ENCODE measurements at regions not wholly inside any gene's neighbourhood (a gene's known extent, or its start where the extent isn't known, plus 50 kb on each side); places are given as distances from the start of the nearest gene placed in this dataset.

DNA sequence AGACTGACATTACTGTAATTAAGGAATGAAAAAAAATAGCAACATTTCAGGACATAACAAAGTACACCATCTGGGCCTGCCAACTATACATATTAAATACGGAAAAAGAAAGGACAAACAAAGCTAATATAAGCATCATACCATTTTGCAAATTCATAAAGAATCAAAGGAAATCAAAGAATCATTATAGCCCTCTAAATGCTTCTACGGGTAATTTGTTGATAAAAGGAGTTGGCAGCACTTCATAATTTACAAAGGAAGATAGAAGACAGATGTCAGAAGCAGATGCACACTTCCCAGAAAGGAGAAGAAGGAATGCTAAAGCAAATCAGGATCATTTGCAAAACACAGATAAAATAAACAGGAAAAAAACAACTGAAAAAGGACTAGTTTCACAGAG lies 1757.3 kb downstream of the PCDH7 start:
- intact Hi-C loops (cut with DNase I, micrococcal nuclease): no loop called here
- no peak for ATAC-seq
- DNase-seq: no peak

DNA sequence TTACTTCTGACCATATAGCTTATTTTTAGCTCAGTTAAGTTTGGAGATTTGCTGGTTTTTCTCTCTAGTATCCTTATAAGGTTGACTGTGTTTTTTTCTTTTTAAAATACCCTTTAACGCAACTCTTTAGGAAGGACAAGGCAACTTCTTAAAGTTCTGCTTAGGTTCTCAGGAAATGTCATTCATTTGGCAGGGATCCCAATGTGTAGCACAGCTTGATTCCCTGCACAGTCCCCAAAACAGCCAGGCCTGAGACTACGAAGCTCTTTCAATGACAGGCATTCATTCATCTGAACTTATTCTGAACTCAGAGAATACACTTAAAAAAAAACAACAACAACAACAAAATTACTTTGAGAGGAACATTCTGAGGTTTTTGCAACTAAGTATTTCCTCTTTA lies 1765.8 kb downstream of the PCDH7 start:
- DNase-seq: no peak
- no peak for ATAC-seq
- intact Hi-C loops (cut with DNase I, micrococcal nuclease): no loop called here

DNA sequence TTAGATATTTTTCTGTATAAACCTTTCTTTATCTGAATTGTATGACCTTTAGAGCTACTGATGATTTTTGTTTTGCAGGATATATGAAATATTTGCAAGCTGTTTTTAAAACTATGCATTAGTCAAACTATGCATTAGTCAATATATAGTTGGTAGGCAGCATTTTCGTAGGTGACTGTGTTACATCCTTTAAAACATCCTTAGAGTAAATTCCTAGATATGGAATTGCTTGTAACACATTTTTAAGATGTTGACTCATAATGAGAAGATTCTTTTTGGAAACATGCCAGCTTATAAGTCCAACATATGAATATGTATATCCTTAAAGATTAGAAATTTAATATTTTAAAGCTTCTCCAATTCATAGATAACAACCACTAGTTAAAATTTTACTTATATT lies 1768.5 kb downstream of the PCDH7 start:
- intact Hi-C loops (cut with DNase I, micrococcal nuclease): no loop called here
- no peak for ATAC-seq
- no peak for DNase-seq

DNA sequence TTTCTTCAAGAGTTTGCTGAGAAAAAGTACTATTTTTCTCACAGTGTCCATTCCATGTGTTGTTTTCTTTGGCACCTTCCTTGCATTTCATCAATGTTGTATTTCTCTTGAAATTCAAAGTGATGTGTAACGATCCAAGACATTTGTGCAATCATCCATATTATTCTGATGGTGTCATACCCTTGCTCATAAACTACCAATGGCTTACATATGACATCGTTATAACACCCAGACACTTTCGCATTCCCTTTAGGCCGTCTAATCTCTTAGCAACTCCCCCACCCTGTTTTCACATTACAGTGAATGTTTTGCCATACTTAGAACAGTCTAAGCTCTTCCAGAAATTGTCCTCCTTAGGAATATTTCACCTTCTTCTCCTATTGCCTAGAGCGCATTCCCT lies 1779.0 kb downstream of the PCDH7 start:
- ATAC-seq (no peak), DNase-seq (no peak)
- intact Hi-C loops (cut with DNase I, micrococcal nuclease): no loop called here

DNA sequence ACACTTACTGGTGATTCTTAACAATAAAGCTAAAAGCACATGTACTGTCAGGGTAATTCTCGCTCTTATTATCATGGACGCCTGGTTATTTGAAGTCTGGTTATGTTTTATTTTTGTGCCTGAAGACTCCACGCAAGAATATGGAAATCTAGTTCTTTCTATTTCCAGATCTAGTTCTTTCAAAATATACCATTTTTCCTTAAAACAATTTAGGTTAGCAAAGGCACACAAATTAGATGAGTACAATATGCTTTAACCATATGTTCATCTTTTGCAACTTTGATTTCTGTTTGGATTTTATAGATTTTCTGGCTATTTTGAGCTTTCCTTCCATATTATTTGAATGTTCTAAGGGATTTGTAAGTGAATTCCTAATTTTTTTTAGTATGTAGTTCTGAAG lies 1783.1 kb downstream of the PCDH7 start:
- intact Hi-C loops (cut with DNase I, micrococcal nuclease): no loop called here
- no peak for DNase-seq
- no peak for ATAC-seq

DNA sequence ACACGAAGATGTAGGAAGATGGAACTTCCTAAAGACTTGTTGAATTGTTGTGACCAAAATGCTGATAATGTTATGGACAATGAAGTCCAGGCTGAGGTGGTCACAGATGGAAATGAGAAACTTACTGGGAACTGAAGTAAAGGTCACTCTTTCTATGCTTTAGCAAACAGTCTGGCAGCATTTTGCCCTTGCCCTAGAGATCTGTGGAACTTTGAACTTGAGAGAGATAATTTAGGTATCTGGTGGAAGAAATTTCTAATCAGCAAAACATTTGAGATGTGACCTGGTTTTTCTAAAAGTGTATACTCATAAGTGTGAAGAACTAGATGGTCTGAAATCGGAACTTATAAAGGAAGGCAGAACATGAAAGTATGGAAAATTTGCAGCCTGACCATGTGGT lies 1785.9 kb downstream of the PCDH7 start:
- ATAC-seq: no peak
- DNase-seq: no peak
- intact Hi-C loops (cut with DNase I, micrococcal nuclease): no loop called here

DNA sequence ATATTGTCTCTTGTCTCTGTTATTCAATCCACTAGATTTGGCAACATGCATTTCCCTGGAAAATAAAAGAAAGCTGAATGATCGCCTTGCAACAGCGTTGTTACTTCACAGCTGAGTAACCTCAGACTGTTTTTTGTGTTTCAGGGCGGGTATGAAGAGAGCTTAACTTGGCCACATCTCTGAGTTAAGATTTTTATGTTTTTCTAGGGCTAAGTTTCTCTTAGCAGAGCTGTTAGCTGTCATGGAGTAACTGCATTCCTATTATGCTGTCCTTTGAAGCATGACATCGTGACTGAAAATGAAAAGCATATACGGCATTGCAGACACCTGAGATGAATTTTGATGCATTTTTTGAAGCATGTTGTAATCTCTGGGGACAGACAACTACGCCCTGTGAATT lies 1798.9 kb downstream of the PCDH7 start:
- intact Hi-C loops (cut with DNase I, micrococcal nuclease): no loop called here
- DNase-seq: no peak
- no peak for ATAC-seq

DNA sequence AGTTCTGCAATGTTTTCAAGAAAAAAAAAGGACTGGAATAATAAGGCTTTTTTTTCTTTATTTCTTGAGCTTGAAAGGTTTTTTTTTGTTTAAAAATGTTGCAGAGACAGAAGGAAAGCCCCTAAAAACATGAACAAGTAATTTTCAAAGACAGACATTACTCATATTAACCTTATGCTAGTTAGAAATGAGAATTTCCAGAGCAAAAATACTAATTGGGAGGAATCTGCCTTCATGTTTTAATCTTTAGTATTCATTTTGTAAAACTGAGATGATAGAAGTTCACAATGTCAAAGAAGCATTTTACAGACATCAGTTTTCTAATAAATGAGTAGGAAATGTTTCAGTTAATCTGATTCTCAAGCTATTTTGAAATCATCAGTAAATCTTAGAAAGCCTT lies 1805.3 kb downstream of the PCDH7 start:
- intact Hi-C loops (cut with DNase I, micrococcal nuclease): no loop called here
- no peak for DNase-seq
- ATAC-seq: no peak

DNA sequence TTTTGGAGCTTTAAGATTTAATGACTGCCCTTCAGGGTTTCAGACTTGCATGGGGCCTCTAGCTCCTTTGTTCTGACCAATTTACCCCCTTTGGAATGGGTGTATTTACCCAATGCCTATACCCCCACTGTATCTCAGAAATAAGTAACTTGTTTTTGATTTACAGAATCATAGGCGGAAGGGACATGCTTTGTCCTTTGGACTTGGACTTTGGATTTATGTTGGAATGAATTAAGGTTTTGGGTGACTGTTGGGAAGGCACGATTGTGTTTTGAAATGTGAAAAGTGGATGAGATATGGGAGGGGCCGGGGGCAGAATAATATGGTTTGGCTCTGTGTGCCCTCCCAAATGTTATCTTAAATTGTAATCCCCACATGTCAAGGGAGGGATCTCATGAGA lies 1824.7 kb downstream of the PCDH7 start:
- ATAC-seq: no peak
- intact Hi-C loops (cut with DNase I, micrococcal nuclease): no loop called here
- no peak for DNase-seq

DNA sequence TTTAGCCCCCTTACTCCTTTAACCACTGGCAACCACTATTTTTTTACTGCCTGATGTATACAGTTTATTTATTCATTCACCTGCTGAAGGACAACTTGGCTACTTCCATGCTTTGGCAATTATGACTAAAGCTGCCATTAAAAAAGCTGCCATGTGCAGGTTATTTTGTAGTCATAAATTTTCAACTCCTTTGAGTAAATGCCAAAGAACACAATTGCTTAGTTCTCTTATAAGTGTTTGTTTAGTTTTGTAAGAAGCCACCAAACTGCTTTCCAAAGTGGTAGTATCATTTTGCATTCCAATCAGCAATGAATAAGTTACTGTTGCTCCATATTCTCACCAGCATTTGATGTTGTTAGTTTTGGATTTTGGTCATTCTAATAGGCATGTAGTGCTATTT lies 1831.8 kb downstream of the PCDH7 start:
- intact Hi-C loops (cut with DNase I, micrococcal nuclease): no loop called here
- DNase-seq: no peak
- no peak for ATAC-seq

DNA sequence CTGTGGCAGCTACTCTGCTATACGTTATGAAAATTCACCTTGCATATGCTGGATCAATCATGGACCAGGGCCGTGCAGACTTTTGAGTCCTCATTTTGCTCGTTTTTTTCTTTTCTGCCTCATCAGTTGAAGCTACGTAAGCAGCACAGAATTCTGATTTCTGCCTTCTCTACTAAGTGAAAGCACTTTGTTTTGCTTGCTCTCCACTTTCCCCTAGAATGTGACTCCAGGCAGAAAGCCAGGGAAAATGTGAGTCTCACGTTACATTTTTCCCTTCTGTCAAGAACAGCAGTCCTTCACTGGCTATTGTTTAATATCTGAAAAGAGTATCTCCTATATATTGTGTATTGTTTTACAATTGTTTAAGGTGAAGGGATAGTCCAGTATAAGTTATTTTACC lies 1840.1 kb downstream of the PCDH7 start:
- DNase-seq: no peak
- intact Hi-C loops (cut with DNase I, micrococcal nuclease): no loop called here
- no peak for ATAC-seq

DNA sequence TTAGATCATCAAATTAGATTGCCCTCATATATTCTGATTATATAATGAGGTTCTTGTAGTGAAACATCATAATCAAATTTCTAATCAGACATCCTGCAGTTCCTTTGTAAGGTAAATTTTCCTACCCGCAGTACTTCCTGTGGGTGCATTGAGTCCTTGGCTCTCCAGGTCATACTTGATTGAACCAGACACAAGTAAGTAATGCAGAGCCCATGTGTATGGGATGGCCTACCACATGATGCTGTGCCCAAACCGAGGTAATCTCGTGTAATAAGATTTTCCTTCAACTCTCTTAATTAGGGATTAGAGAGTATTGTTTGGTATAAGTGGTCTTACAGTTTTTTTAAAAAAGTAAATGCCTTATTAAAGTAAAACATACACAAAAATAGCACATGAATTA lies 1841.8 kb downstream of the PCDH7 start:
- intact Hi-C loops (cut with DNase I, micrococcal nuclease): no loop called here
- no peak for ATAC-seq
- no peak for DNase-seq

DNA sequence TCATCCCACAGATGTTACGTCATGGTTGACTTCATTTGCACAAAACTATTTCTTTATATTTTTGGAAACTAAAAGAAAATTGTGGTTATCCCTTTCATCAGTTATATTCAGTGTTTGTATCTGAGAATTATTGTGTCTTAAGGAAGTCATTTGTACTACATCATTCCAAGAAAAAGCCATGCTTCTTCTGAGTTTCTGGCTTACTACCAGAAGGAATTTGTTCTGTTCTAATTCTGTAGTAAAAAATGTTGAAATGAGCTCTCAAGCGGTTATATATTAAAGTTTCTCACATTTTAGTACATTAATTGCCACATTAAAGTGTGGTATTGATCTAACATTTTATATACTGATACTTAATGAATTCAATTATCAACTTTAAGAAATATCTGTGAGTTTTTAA lies 1844.5 kb downstream of the PCDH7 start:
- DNase-seq: no peak
- intact Hi-C loops (cut with DNase I, micrococcal nuclease): no loop called here
- no peak for ATAC-seq

DNA sequence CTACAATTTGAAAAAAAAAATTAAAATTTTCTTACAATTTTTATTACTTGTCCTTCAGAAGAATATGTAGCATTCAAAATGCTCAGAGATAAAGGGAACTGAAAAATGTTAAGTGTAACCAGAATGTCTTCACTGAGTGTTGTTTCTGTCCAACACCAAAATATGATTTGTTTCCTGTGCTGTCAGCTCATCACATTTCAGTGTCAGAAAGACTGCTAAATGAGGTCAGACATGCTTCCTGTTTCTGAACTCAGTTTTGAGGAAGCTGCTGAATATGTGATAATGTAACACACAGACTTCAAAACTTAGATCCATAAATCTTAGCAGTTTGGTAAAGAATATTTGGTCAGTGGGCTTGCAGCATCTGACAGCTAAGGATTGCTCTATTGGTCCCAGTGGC lies 1849.7 kb downstream of the PCDH7 start:
- ATAC-seq (no peak), DNase-seq (no peak)
- intact Hi-C loops (cut with DNase I, micrococcal nuclease): no loop called here

DNA sequence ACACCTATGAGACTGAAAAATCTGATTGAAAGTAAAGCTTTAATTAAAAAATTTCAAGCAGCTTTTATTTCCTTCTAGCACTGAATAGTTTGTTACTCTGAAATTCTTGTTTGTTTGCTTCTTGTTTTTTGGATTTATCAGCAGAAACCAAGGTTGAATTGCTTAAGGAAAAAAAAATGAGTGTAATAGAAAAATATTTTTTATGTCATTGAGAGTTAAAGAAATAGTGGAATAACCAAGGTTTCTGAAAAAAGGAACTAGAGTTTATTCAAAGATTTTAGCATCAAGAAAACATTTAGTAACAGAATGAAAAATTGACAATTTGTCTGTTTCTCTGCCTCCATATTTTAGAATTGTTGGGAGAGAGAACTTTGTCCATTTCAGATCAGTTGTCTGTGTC lies 1852.2 kb downstream of the PCDH7 start:
- no peak for DNase-seq
- no peak for ATAC-seq
- intact Hi-C loops (cut with DNase I, micrococcal nuclease): no loop called here

DNA sequence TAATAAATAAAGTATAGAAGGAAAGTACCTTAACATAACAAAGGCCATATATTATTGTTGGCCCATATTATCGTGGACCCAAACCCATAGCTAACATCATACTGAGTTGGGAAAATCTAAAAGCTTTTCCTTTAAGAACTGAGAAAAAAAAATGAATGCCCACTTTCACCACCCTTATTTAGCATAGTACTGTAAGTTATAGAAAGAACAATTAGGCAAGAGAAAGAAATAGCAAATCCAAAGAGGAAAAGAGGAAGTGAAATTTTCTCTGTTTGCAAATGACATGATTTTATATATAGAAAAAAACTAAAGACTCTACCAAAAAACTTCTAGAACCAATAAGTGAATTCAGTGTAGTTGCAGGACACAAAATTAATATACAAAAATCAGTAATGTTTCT lies 1854.6 kb downstream of the PCDH7 start:
- no peak for ATAC-seq
- DNase-seq: no peak
- intact Hi-C loops (cut with DNase I, micrococcal nuclease): no loop called here

DNA sequence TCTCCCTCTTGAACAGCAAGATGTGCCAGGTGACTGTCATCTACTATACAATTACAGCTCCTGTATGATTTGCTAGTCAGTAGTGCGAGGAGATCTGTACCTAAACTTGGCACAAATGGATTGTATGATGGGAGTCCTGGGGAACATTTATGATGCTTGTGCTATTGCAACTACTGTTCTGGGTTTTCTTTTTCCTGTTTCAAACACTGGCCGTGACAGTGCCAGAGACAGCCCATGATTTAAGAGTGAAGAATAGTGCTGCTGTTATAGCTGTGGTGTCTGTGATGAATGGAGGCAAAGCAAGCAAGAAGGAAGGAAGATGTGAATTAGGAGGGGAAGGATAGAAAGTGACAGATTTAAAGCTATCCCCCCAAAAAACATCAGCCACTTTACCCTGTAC lies 1868.9 kb downstream of the PCDH7 start:
- intact Hi-C loops (cut with DNase I, micrococcal nuclease): no loop called here

DNA sequence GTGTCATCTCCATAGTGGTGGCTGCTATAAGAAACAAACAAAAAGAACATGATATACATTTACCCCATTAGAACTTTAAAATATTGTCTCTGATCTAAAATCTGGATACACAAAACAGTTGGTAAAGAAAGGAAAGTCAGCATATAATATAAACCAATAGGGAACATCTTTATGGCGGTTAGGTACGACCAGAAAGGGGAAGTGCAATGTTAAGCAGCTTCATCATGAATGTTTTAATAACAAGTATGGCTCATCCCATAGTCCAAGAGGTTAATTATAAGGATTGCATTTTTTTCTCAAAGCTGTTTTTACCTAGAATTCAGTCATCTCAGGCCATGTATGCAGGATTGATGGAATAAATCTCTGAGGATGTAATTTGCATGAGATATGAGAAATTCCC lies 1869.7 kb downstream of the PCDH7 start:
- intact Hi-C loops (cut with DNase I, micrococcal nuclease): no loop called here
- DNase-seq (no peak), ATAC-seq (no peak)

More for the DNA sequence above, 1868.9 kb downstream of the PCDH7 start:
- ATAC-seq (no peak), DNase-seq (no peak)

DNA sequence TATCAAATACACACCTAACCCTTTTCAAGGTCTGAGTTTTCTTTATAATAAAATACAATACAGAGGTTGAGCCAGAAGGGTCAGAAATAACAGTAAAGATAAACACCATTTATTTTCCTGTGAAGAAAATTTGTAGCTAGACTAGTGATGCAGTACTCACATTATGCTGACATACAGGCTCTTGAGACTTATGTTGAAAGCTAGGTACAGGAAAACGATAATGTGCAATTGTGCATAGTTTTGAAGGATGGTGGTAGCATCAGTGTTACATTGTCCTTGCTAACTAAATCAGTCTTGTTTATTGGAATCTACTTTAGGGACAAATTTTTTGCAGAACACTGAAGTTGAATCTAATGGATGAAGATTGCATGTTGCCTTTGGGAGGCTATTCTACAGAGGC lies 1877.2 kb downstream of the PCDH7 start:
- ATAC-seq: no peak
- intact Hi-C loops (cut with DNase I, micrococcal nuclease): no loop called here
- no peak for DNase-seq

DNA sequence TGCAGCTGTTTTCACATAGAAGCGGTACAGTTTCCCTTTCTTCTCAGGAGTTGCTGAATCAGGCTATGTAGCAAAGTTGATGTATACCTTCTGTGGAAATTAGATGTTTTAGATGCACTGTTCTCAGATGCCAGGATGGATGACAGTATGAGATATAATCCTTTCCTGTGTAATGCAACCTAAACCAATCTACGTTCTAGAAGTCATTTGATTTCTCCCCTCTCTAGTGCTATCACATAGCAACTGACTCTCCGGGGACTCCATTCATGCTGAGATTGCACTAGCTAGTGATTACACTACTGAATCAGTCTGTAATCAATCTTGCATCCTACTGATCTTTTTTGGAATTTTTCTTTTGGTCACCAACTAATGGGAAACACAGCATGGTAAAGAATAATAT lies 1881.7 kb downstream of the PCDH7 start:
- DNase-seq (no peak), ATAC-seq (no peak)
- intact Hi-C loops (cut with DNase I, micrococcal nuclease): no loop called here

DNA sequence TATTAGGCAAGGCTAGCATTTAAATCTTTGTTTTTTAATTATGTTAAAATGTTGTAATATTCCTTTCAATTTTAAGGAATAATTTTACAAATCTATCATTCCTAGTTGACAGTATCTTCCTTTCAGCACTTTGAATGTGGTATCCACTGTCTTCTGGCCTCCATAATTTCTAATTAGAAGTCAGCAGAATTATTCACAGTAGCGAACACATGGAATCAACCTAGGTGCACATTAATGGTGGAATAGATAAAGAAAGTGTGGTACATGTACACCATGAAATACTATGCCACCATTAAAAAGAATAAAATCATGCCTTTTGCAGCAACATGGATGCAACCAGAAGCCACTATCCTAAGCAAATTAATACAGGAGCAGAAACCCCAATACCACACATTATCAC lies 1887.8 kb downstream of the PCDH7 start:
- no peak for ATAC-seq
- intact Hi-C loops (cut with DNase I, micrococcal nuclease): no loop called here
- DNase-seq: no peak

DNA sequence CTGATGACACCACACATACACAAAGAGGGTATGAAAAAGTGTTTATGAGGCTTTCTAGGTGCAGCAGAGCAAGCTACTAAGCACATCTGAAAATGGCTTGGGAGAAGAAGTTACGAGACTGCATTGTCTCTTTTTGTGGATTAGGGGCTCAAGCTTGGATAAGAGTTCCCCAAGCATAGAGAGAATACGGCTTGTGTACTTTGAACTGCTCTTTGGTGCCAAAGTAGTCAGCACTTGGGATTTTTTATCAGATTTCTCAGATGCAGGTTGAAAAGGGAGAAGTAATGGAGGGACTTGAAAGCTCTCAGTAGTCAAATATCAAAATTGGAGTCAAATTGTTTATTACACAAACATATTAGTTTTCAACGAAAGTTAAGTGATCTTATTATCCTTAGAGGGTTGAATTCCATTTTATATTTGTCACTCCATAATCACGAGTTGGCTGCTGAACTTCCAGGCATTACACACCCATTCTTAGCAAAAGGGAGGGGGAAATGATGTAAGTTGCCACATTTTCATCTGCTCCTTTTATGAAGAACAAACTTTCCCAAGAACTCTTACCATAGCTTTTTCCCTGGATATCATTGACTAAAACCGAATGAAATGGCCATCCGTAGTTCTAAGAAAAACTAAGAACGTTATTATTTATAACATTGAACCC lies 1904.9 kb downstream of the PCDH7 start:
- intact Hi-C loops (cut with DNase I, micrococcal nuclease): no loop called here
- DNase-seq (no peak), ATAC-seq (no peak)
